ENCODE measurements at regions not wholly inside any gene's neighbourhood (a gene's known extent, or its start where the extent isn't known, plus 50 kb on each side); places are given as distances from the start of the nearest gene placed in this dataset.

DNA sequence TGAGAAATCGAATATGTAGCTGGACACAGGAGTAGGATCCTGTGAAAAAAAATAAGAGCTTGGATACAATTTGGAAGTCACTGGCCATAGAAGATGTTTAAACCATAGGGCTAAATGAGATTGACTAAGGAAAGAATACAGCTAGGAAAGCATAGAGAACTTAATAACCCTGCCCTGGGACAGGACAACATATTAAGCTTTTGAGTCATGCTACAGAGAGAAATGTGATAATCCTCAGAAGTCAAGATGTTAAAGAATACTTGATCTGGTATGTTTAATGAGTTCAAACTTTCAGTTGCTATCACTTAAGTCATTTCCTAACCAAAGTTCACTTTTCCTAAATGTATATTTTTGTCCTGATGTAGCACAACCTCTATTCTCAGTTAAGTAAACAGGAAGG is 154.6 kb upstream of the TSHZ2 start:
- no peak for DNase-seq (ENCODE audit: low read depth in 2 of 2)
- TF ChIP-seq CTCF (IDR thresholded peaks at IDR 0.05; ENCODE audit: low read depth, low read length): no peak
- H3K4me3 ChIP-seq (replicated peaks in 1 of 2; ENCODE audit: low read depth in 2 of 2, low read length in 2 of 2): no peak overlapping the region

DNA sequence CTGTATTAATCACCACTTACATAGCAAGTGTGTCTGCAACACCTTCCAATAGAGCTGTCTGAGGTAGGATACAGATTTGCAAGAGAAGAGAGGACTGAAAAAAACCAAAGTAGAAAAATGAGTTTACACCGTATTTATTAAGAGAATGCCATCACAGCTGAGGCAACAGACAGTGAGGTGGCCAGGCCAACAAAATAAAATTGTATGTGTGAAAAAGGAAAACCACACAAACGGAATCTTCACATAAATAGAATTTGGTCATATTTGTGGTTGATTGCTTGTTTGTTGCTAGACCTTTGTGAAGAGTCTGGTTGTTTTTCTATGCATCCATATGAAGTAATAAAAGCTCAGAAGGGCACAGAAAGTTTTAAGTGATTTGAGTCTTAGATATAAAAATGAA is 157.8 kb upstream of the TSHZ2 start:
- H3K4me3 ChIP-seq (replicated peaks in 1 of 2; ENCODE audit: low read depth in 2 of 2, low read length in 2 of 2): no peak overlapping the region
- no peak for DNase-seq (ENCODE audit: low read depth in 2 of 2)
- TF ChIP-seq CTCF (IDR thresholded peaks at IDR 0.05; ENCODE audit: low read depth, low read length): no peak

- no peak overlapping the region for H3K4me3 ChIP-seq (replicated peaks in 1 of 2; ENCODE audit: low read depth in 2 of 2, low read length in 2 of 2)
- no peak for DNase-seq (ENCODE audit: low read depth in 2 of 2)
- TF ChIP-seq CTCF (IDR thresholded peaks at IDR 0.05; ENCODE audit: low read depth, low read length): no peak
Observed at GRCh38 chr20:52812231-52812847, 159.8 kb upstream of the TSHZ2 start.

DNA sequence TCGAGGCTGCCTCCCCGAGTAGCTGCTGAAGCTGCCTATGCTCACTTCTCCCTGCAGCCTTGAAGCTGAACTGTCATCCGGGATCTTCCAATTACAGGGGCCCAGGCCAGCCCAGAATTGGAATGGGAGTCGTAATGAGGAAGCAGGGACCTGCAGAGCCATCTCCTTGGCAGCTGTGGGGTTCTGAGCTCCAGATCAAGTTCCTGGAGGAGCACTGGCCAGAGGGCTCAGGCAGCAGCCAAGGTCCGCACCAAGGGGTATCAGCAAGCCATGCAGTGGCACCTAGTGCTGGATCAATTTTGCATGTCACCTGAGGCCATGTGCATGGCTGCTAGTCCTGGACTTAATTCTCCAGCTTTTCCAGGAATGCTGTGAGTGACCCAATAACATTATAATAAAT is 163.2 kb upstream of the TSHZ2 start:
- H3K4me3 ChIP-seq (replicated peaks in 1 of 2; ENCODE audit: low read depth in 2 of 2, low read length in 2 of 2): no peak overlapping the region
- TF ChIP-seq CTCF (IDR thresholded peaks at IDR 0.05; ENCODE audit: low read depth, low read length): no peak
- DNase-seq (ENCODE audit: low read depth in 2 of 2): no peak

DNA sequence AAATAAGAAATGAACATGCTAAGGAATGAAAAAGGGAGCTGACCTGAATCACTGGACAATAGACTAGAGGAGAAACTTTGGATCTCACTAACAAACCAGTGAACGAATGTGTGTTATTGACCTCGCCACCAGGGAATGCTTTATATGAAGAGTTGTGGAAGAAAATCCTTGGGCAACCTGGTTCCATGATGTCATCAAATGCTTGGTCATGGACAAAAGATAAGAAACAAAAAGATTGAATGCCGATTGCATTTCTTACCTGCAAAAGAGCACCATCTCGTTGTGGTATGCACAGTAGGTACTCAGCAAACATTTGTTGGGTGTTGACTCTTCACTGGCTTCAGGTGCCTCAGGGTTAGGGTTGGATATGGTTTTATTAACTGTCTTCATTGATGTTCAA is 165.2 kb upstream of the TSHZ2 start:
- TF ChIP-seq CTCF (IDR thresholded peaks at IDR 0.05; ENCODE audit: low read depth, low read length): no peak
- no peak for DNase-seq (ENCODE audit: low read depth in 2 of 2)

DNA sequence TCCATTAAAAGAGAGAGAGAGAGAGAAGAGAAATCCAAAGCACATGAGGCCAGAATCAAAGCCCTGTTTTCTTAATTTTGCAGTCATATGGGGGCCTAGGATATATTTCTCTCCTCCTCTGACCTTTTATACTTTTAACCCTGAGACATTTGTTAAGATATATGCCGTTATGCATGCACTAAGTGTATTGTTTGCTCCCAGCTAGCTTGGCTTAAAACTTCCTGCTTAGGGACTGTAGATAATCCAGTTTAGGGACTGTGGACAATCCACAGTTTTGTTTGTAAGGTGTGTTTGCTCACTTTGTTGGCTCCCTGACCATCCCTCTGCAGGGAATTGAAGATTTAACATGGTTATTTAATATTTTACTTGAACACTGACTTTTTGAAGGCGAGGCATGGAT is 166.3 kb upstream of the TSHZ2 start:
- DNase-seq (ENCODE audit: low read depth in 2 of 2): no peak
- no peak for TF ChIP-seq CTCF (IDR thresholded peaks at IDR 0.05; ENCODE audit: low read depth, low read length)
- no peak overlapping the region for H3K4me3 ChIP-seq (replicated peaks in 1 of 2; ENCODE audit: low read depth in 2 of 2, low read length in 2 of 2)

More for the DNA sequence above, 165.2 kb upstream of the TSHZ2 start:
- H3K4me3 ChIP-seq (replicated peaks in 1 of 2; ENCODE audit: low read depth in 2 of 2, low read length in 2 of 2): no peak overlapping the region

DNA sequence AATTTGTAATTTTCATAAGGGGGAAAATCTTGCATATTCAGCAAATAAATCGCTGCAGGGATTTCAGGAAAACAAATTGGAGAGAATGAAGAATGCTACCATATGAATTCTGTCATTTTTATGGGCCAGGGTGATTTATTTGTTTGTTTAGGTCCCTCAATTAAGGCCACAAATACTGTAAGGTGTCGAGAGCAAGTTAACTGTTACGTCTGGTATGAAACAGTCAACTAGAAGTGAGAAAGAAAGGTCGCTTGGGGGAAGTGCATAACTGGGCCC is 166.9 kb upstream of the TSHZ2 start:
- H3K4me3 ChIP-seq (replicated peaks in 1 of 2; ENCODE audit: low read depth in 2 of 2, low read length in 2 of 2): no peak overlapping the region
- no peak for TF ChIP-seq CTCF (IDR thresholded peaks at IDR 0.05; ENCODE audit: low read depth, low read length)
- DNase-seq (ENCODE audit: low read depth in 2 of 2): no peak
